HFF-Myc (cell line): ENCODE measurements at regions not wholly inside any gene's neighbourhood (a gene's known extent, or its start where the extent isn't known, plus 50 kb on each side); places are given as distances from the start of the nearest gene placed in this dataset.

Source experiments
- DNase-seq: peaks from one replicate; pipeline ENCODE4 v3.0.0-alpha.2; 2011; ENCODE audit warnings: low read depth; ENCODE audit errors: extremely low read depth
- H3K4me3 ChIP-seq: replicated peaks from 2 replicates; pipeline ENCODE4 v1.5.1; 2011; ENCODE audit warnings: low read depth, mild to moderate bottlenecking, control low read depth, low read length
- TF ChIP-seq, protein P1 (sequence below): IDR thresholded peaks from 2 replicates; pipeline ENCODE4 v1.5.1; 2012; ENCODE audit warnings: mild to moderate bottlenecking, low read depth, low read length, control low read depth; ENCODE audit errors: missing control alignments

- TF ChIP-seq, protein P1, sequence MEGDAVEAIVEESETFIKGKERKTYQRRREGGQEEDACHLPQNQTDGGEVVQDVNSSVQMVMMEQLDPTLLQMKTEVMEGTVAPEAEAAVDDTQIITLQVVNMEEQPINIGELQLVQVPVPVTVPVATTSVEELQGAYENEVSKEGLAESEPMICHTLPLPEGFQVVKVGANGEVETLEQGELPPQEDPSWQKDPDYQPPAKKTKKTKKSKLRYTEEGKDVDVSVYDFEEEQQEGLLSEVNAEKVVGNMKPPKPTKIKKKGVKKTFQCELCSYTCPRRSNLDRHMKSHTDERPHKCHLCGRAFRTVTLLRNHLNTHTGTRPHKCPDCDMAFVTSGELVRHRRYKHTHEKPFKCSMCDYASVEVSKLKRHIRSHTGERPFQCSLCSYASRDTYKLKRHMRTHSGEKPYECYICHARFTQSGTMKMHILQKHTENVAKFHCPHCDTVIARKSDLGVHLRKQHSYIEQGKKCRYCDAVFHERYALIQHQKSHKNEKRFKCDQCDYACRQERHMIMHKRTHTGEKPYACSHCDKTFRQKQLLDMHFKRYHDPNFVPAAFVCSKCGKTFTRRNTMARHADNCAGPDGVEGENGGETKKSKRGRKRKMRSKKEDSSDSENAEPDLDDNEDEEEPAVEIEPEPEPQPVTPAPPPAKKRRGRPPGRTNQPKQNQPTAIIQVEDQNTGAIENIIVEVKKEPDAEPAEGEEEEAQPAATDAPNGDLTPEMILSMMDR: no peak
- H3K4me3 ChIP-seq: peak overlapping the region; percentile 14
- no peak for DNase-seq
These were observed 938.4 kb downstream of the MCTP2 start for GRCh38 chr15:95169541-95170459.

DNA sequence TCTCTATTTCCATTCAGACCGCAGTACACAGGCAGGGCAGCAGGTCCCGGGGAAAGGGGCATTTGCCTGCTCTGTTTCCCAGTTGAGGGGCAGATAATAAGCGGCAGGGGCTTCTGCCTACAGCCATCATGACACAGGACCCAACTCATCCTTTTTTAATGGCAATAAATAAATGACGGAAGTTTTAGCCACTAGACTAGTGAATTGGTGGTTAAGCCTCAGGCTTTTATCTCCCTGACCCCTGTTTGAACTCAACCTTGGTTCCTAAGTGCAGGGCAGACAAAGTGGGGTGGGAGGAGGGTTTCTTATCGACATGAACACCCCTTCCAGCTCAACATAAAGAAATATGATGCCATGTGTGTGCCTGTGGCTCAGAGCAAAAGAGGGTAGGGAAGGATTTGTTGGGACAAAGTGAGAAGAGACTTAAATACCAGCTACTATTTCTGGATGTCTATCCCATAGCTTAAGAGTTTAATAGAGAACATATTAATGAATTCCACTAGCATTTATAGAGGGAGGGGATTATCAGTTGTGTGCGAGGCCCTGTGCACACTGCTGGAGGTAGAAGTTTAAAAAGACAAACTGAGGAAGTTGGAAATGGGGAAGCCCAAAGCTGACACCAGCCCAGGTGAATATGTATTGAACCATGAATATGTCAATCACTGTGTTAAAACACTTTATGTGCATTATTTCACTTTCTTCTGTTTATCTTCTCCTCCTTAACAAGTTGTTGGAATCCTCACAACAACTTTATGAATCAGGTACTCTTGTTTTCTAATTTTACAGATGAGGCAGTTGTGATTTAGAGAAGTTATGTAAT, 939.4 kb downstream of the MCTP2 start:
- H3K4me3 ChIP-seq: 0 out of 2 replicates have a peak overlapping the region, but pooled peaks have one; percentile 14
- TF ChIP-seq, protein P1: no peak
- DNase-seq: no peak

- DNase-seq: no peak
- no peak overlapping the region for H3K4me3 ChIP-seq
- TF ChIP-seq, protein P1: no peak
These were observed 940.2 kb downstream of the MCTP2 start for GRCh38 chr15:95171564-95171963.

DNA sequence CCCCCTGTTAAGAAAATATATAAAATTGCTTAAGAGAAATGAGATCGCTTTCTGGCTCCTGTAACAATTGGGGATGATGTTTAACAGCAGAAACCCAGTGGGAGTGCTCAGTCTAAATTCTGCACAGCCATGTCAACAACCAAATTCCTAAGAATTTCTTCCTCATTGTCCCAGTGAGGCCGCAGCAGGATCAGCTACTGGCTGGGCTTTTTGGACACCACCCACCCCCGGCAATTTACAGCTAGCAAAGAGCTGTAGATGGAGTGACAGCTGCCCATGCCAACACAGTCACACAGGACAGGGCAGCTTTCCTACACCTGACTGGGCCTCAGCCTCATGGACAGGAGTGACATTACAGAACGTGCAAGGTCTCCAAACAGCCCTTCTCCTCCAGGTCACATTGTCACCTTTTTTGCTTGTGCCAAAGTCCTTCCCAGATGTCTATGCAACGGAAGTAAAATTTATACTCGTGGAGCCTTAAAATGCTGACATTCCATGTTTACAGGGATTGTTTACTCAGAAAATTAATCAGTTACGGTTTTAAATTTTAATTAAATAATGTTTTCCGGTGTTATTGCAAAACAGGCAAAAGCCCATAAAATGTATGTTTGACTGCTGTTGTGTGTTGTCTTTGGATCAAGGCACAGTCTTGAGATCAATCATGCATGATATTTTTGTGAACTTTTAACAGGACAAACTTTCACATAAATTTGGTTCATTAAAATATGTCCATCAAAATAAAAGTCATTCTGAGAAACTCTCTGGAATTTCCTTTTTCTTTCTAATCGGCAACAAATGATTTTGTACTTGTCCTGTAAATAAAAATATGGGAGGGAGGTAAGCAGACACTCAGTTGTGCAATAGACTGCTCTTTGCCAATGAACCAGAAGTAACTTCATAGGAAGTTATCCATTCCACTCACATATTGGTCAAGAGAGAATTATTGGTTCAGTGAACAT, 943.2 kb downstream of the MCTP2 start:
- H3K4me3 ChIP-seq: no peak overlapping the region
- DNase-seq: no peak
- TF ChIP-seq, protein P1: no peak

DNA sequence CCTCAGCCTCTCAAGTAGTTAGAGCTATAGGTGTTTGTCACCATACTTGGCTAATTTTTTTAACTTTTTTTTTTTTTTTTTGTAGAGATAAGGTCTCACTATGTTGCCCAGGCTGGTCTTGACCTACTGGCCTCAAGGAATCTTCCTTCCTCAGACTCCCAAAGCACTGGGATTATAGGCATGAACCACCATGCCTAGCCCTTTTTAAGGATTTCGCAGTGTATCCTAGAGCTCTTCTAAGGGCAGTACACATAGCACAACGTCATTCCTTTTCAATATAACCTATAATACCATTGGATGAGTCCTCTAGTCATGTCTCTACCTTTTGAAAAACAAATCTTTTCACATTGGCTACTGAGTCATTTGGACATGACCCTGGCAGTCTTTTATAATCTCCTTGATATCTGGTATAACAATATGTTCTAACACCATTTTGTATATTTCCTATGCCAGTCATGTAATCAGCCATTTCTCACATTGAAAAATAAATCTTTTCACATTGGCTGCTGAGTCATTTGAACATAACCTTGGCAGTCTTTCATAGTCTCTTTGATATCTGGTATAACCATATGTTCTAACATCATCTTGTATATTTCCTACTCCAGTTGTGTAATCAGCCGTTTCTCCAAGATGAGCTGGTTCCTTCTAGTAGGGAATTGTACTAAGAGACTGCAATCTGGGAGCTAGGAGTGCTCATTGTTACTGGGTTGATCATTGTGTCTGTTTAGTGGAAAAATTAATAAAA, 944.7 kb downstream of the MCTP2 start:
- H3K4me3 ChIP-seq: no peak overlapping the region
- TF ChIP-seq, protein P1: no peak
- no peak for DNase-seq
